HL-60 (cell line): ENCODE measurements at regions not wholly inside any gene's neighbourhood (a gene's known extent, or its start where the extent isn't known, plus 50 kb on each side); places are given as distances from the start of the nearest gene placed in this dataset.

Source experiments
- DNase-seq, 2 experiments: peaks; one replicate each; pipeline ENCODE4 v3.0.0-alpha.2; 2010 to 2020; ENCODE audit warnings: low read depth in 1 of 2, low spot score in 1 of 2
- H3K27ac ChIP-seq: fragments of 250-450 bp; sonication (Bioruptor Pico); replicated peaks from 2 replicates; pipeline ENCODE4 v1.5.1; 2020; ENCODE audit warnings: mild to moderate bottlenecking, moderate library complexity
- H3K27me3 ChIP-seq: fragments of 250-450 bp; sonication (Bioruptor Pico); 2 replicates; pipeline ENCODE4 v1.5.1; 2021; ENCODE audit warnings: mild to moderate bottlenecking, moderate library complexity; ENCODE audit not compliant: insufficient read depth, poor library complexity, severe bottlenecking
- H3K4me3 ChIP-seq: replicated peaks from 2 replicates; pipeline ENCODE4 v1.5.1; 2011; ENCODE audit warnings: mild to moderate bottlenecking, control low read depth, low read length; ENCODE audit not compliant: insufficient read depth
- GABPA ChIP-seq: IDR thresholded peaks from 2 replicates; pipeline ENCODE4 v1.6.1; 2012; ENCODE audit warnings: low read depth
- POLR2AphosphoS5 ChIP-seq: IDR thresholded peaks from 2 replicates; pipeline ENCODE4 v1.6.1; 2012; ENCODE audit warnings: low read depth
- SPI1 ChIP-seq: IDR thresholded peaks from 2 replicates; pipeline ENCODE4 v1.6.1; 2012; ENCODE audit warnings: low read depth, mild to moderate bottlenecking, borderline replicate concordance
- TF ChIP-seq, protein P1 (sequence below): IDR thresholded peaks from one replicate; pipeline ENCODE4 v1.5.1; 2011; ENCODE audit warnings: low read length, control low read depth, inconsistent platforms; ENCODE audit not compliant: insufficient read depth
- TF ChIP-seq, protein P2 (sequence below): IDR thresholded peaks from 2 replicates; pipeline ENCODE4 v1.6.1; 2012; ENCODE audit warnings: low read depth; ENCODE audit not compliant: insufficient replicate concordance

DNA sequence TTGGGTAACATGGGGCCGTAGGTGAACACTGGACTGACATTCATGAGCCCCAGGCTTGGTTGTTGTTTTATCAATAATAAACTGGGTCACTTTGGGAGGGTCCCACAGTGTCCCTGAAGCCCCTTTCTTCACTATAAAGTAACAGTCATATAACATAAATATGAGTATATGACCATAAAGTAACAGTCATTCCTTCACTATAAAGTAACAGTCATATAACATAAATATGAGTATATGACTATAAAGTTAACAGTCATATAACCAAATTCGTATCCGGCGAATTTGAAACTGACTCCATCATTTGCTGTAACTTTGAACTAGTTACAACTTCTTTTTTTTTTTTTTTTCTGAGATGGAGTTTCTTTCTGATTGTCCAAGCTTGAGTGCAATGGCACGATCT is 210.3 kb downstream of the KATNAL1 start:
- TF ChIP-seq POLR2AphosphoS5 (no peak), SPI1 (no peak), GABPA (no peak)
- TF ChIP-seq, protein P1, sequence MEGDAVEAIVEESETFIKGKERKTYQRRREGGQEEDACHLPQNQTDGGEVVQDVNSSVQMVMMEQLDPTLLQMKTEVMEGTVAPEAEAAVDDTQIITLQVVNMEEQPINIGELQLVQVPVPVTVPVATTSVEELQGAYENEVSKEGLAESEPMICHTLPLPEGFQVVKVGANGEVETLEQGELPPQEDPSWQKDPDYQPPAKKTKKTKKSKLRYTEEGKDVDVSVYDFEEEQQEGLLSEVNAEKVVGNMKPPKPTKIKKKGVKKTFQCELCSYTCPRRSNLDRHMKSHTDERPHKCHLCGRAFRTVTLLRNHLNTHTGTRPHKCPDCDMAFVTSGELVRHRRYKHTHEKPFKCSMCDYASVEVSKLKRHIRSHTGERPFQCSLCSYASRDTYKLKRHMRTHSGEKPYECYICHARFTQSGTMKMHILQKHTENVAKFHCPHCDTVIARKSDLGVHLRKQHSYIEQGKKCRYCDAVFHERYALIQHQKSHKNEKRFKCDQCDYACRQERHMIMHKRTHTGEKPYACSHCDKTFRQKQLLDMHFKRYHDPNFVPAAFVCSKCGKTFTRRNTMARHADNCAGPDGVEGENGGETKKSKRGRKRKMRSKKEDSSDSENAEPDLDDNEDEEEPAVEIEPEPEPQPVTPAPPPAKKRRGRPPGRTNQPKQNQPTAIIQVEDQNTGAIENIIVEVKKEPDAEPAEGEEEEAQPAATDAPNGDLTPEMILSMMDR, result no peak
- TF ChIP-seq, protein P2, sequence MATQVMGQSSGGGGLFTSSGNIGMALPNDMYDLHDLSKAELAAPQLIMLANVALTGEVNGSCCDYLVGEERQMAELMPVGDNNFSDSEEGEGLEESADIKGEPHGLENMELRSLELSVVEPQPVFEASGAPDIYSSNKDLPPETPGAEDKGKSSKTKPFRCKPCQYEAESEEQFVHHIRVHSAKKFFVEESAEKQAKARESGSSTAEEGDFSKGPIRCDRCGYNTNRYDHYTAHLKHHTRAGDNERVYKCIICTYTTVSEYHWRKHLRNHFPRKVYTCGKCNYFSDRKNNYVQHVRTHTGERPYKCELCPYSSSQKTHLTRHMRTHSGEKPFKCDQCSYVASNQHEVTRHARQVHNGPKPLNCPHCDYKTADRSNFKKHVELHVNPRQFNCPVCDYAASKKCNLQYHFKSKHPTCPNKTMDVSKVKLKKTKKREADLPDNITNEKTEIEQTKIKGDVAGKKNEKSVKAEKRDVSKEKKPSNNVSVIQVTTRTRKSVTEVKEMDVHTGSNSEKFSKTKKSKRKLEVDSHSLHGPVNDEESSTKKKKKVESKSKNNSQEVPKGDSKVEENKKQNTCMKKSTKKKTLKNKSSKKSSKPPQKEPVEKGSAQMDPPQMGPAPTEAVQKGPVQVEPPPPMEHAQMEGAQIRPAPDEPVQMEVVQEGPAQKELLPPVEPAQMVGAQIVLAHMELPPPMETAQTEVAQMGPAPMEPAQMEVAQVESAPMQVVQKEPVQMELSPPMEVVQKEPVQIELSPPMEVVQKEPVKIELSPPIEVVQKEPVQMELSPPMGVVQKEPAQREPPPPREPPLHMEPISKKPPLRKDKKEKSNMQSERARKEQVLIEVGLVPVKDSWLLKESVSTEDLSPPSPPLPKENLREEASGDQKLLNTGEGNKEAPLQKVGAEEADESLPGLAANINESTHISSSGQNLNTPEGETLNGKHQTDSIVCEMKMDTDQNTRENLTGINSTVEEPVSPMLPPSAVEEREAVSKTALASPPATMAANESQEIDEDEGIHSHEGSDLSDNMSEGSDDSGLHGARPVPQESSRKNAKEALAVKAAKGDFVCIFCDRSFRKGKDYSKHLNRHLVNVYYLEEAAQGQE, result no peak
- Histone ChIP-seq H3K27ac (no peak overlapping the region), H3K4me3 (no peak overlapping the region), H3K27me3 (no peaks in the 10 kb centered on the region)
- DNase-seq, result no peak

DNA sequence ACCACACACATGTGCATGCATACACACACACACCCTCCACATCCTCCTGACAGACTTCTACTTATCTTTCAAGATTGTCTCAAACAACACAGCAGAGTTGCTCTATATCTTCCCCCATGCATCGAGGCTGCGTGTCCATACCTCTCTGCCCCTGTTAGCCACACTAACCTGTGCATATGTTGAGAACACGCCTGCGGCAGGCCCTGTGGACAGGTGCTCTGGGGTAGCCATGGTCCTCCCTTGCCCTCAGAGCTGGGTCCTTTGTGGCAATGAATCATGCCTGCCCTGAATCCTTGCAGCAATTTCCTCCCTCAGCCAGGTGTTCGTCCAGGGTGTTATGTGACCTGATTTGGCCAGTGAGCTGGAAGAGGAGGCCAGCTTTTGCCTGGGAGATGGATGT is 213.3 kb downstream of the KATNAL1 start:
- TF ChIP-seq SPI1, result no peak
- TF ChIP-seq, protein P1, result no peak
- no peak for TF ChIP-seq POLR2AphosphoS5
- TF ChIP-seq, protein P2, result no peak
- TF ChIP-seq GABPA, result no peak
- Histone ChIP-seq H3K27me3 (no peaks in the 10 kb centered on the region), H3K4me3 (no peak overlapping the region), H3K27ac (no peak overlapping the region)
- DNase-seq, result no peak

DNA sequence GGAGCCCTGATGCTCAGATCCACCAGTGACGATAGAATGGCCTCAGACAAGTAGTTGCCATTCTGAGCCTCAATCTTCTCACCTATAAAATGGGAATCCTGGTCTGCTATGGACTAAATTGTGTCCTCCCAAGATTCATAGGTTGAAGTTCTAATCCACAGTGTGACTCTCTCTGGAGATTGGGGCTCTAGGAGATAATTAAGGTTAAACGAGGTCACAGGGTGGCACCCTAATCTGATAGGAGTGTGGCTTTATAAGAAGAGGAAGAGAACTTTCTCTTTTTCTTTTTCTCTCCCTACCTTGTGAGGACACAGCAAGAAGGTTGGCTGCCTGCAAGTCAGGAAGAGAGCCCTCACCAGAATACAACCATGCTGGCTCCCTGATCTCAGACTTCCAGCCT is 214.1 kb downstream of the KATNAL1 start:
- no peak overlapping the region for H3K27ac ChIP-seq
- H3K4me3 ChIP-seq, result no peak overlapping the region
- no peak for DNase-seq
- no peaks in the 10 kb centered on the region for H3K27me3 ChIP-seq
- TF ChIP-seq SPI1 (no peak), POLR2AphosphoS5 (no peak), GABPA (no peak)
- TF ChIP-seq, protein P2, result no peak
- TF ChIP-seq, protein P1, result no peak
